Amniotic stem cell (primary cell): ENCODE measurements at regions not wholly inside any gene's neighbourhood (a gene's known extent, or its start where the extent isn't known, plus 50 kb on each side); places are given as distances from the start of the nearest gene placed in this dataset.
"Not testable (repeated sequence)": the region's sequence is repeated elsewhere in the genome, so short reads cannot be mapped to it uniquely, and the experiment has no call there.

Experiments
- DNase-seq: peaks from one replicate; lab custom pipeline; 2025; lab: John Stamatoyannopoulos, UW

GRCh38 chr14:51342226-51342625 lies 102.2 kb downstream of the TMX1 start:
- no peak for DNase-seq

GRCh38 chr14:51351997-51352396 lies 112.0 kb downstream of the TMX1 start:
- no peak for DNase-seq

GRCh38 chr14:51353901-51354300 lies 113.9 kb downstream of the TMX1 start:
- no peak for DNase-seq

- no peak for DNase-seq
Observed at GRCh38 chr14:51354846-51355245, 114.8 kb downstream of the TMX1 start.

- DNase-seq = no peak
Observed at GRCh38 chr14:51356381-51356780, 116.3 kb downstream of the TMX1 start.

- DNase-seq = no peak
Observed at GRCh38 chr14:51357250-51357649, 117.2 kb downstream of the TMX1 start.

GRCh38 chr14:51360592-51360991 lies 120.5 kb downstream of the TMX1 start:
- no peak for DNase-seq

- no peak for DNase-seq
Observed at GRCh38 chr14:51365241-51365965, 125.4 kb downstream of the TMX1 start.

GRCh38 chr14:51366460-51366859 lies 126.4 kb downstream of the TMX1 start:
- not testable (repeated sequence) for DNase-seq

- not testable (repeated sequence) for DNase-seq
Observed at GRCh38 chr14:51366866-51367599, 127.0 kb downstream of the TMX1 start.

GRCh38 chr14:51367600-51367931 lies 127.5 kb downstream of the TMX1 start:
- no peak for DNase-seq

GRCh38 chr14:51368721-51369163 lies 128.7 kb downstream of the TMX1 start:
- peak; percentile 66 for DNase-seq

- DNase-seq = no peak
Observed at GRCh38 chr14:51369814-51370213, 129.8 kb downstream of the TMX1 start.

- DNase-seq = no peak
Observed at GRCh38 chr14:51370758-51371386, 130.8 kb downstream of the TMX1 start.

GRCh38 chr14:51377186-51377585 lies 137.1 kb downstream of the TMX1 start:
- DNase-seq = not testable (repeated sequence)

- no peak for DNase-seq
Observed at GRCh38 chr14:51382506-51382905, 142.5 kb downstream of the TMX1 start.

GRCh38 chr14:51386411-51386810 lies 146.4 kb downstream of the TMX1 start:
- DNase-seq = no peak

- DNase-seq = no peak
Observed at GRCh38 chr14:51386983-51387735, 147.1 kb downstream of the TMX1 start.

GRCh38 chr14:51392416-51392815 lies 152.4 kb downstream of the TMX1 start:
- DNase-seq = no peak

GRCh38 chr14:51394384-51394783 lies 154.3 kb downstream of the TMX1 start:
- no peak for DNase-seq

GRCh38 chr14:51394804-51395203 lies 154.8 kb downstream of the TMX1 start:
- DNase-seq = no peak

GRCh38 chr14:51395361-51395849 lies 155.4 kb downstream of the TMX1 start:
- DNase-seq = peak; percentile 36
